Activated CD4-positive, alpha-beta T cell treated with anti-CD3 and anti-CD28 coated beads for 4 hours (primary cell): ENCODE measurements at regions not wholly inside any gene's neighbourhood (a gene's known extent, or its start where the extent isn't known, plus 50 kb on each side); places are given as distances from the start of the nearest gene placed in this dataset.
"Not testable (repeated sequence)": the region's sequence is repeated elsewhere in the genome, so short reads cannot be mapped to it uniquely, and the experiment has no call there.

Experiments used
- DNase-seq, 2 donors: peaks; one replicate each; pipeline ENCODE4 v3.0.0-alpha.2; 2020

GRCh38 chr14:106389186-106389585 lies 862.8 kb downstream of the TMEM121 start:
- DNase-seq = not testable (repeated sequence)

DNA sequence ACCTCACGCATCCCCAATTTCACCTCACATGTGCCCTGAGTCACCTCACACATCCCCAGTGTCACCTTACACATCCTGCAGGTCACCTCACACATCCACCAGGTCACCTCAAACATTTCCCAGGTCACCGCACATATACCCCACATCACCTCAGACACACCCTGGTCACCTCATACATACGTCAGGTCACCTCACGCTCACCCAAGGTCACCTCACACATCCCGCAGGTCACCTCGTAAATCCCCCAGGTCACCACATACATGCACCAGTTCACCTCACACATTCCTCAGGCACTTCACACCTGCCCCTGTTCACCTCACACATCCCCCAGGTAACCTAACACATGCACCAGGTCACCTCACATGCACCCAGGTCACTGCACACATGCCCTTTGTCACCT lies 864.0 kb downstream of the TMEM121 start:
- no peak for DNase-seq

DNA sequence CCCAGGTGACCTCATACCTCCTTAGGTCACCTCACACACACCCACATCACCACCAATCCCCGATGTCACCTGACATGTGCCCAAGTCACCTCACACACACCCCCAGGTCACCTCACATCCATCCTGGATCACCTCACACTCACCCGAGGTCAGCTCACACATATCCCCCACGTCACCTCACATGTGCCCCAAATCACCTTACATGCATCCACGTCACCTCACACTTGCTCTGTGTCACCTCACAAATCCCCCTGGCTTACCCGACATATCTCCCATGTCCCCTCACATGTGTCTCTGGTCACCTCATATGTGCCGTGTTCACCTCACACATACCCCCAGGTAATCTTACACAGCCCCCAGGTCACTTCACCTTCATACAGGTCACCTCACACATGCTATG lies 864.6 kb downstream of the TMEM121 start:
- no peak for DNase-seq

DNA sequence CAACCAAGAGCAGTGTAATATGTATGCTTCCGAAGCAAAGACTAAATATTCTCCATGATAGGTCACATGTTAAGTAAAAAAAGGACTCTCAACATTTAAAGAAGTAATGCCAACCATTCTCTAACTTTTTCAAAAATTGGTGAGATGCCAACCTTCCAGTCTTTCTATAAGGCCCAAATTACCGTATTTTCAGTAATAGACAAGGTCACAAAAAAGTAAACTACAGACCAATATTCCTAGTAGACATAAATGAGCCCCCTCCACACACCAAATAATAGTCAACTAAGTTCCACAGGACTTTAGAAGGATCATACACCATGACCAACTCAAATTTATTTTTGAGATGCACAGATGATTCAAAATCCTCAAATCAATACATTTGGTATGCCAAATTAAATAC lies 867.4 kb downstream of the TMEM121 start:
- no peak for DNase-seq

GRCh38 chr14:106395456-106396050 lies 869.2 kb downstream of the TMEM121 start:
- DNase-seq = peak in 1 of 2 donors; percentile 14

DNA sequence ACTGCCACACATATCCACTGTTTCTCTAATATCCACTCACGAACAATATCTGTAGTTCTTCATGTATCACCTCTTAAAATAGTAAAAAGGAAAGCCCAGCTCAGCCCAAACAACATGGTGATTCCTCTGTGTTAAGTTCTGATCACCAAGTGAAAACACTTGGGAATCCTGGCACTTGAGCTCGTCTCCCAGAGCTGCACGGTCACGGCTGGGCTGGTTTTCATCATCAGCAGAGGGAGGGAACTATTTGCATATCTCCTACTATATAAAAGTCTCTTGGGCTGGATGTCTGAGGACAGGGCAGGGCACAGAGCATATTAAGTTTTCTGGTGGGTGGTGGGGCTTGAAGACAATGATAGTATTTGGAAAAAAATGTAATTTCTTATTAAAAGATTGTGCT lies 870.6 kb downstream of the TMEM121 start:
- no peak for DNase-seq

DNA sequence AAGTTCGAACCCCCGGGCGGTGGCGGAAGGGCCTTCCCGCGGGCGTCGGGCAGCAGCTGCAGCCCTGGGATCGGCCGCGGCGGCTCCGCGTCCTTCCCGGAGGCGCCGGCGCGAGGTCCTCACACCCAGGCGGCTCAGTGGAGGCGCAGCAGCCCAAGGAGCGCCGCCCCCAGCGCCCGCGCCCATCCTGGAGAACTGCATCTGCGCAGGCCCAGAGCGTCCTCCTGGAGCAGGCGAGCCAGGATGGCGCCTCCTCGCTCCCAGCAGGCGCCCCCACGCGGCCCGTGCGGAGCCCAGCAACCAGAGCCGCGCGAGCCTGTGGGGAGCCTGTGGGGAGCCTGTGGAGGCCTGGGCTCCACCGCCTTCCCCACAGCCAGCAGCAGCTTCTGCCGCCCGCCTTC lies 872.5 kb downstream of the TMEM121 start:
- DNase-seq = peak in 1 of 2 donors; percentile 8

- not testable (repeated sequence) for DNase-seq
Observed at GRCh38 chr14:106401316-106401715, 874.9 kb downstream of the TMEM121 start.

- DNase-seq = peak in 1 of 2 donors; percentile 60
Observed at GRCh38 chr14:106410229-106410628, 883.8 kb downstream of the TMEM121 start.

GRCh38 chr14:106414464-106414863 lies 888.1 kb downstream of the TMEM121 start:
- no peak for DNase-seq

DNA sequence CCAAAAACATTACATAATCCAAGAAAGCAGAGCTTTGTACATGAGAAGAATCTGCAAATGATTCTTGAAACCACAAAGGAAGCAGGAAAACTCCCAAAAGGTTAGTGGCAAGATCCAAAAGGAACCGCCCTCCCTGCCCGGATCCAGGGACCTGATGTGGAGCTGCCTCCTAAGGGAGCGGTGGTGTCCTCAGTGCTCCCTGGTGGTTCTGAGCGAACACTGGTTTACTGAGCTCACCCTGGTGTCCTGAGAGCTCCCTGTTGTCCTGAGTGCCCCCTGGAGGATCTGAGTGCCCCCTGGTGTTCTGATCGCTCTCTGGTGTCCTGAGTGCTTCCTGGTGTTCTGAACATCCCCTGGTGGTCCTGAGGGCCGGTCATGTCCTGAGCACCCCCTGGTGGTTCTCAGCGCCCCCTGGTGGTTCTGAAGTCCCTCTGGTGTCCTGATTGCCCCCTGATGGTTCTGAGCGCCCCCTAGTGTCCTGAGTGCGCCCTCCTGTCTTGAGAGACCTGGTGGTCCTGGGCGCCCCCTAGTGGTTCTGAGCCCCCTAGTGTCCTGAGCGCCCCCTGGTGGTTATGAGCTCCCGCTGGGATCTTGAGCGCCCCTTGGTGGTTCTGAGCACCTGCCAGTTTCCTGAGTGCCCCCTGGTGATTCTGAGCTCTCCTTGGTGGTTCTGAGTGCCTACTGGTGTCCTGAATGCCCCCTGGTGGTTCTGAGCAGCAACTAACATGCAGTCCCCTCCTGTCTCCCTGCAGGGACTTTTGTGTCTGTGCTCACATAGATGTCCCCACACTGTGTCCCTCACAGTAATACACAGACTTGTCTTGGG lies 891.1 kb downstream of the TMEM121 start:
- DNase-seq = peak; percentile 75 to 78

GRCh38 chr14:106419376-106419965 lies 893.1 kb downstream of the TMEM121 start:
- DNase-seq = no peak

GRCh38 chr14:106421431-106422033 lies 895.1 kb downstream of the TMEM121 start:
- peak; percentile 12 to 85 for DNase-seq

GRCh38 chr14:106422066-106422465 lies 895.7 kb downstream of the TMEM121 start:
- DNase-seq = no peak

DNA sequence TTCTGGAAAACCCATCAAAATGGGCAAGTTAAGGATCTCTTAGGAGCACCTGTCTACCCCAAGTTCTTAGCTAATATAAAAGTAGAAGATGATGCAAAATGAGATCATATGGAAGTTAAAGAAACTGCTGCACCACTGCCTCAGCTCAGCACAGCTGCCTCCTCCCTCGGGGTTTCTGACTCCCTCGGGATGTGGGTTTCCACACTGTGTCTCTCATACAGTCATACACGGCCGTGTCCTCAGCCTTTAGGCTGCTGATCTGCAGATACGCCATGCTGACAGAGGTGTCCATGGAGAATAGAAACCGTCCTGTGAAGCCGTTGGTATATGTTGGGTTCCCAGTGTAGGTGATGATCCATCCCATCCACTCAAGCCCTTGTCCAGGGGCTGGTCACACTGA lies 898.8 kb downstream of the TMEM121 start:
- not testable (repeated sequence) for DNase-seq

DNA sequence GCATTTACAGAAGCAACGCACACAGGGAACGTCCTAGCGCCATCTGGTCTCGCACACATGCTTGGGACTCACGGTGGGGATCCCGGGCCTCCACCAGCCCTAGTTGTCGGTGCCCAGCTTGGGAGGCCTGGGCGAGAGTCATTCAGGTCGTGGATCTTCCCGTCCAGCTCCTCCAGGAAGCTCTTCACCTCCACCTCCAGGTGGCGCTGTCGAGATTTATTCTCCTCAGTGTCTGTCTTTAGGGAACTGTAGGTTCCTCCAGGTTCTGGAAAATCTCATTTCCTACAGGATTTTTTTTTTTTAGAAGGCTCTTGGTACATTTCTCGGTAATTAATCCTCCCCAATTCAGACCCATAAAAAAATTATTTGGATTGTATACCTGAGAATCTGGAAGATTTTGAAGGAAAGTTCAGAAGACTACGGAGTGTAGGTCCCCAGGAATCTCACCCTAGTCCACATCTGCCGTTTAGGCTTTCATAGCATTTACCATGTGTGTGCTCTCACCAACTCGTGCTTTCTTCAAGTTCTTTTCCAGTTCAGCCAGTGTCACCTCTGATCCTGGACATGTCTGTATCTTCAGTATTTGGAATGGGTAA lies 910.0 kb downstream of the TMEM121 start:
- DNase-seq = peak; percentile 75 to 80

DNA sequence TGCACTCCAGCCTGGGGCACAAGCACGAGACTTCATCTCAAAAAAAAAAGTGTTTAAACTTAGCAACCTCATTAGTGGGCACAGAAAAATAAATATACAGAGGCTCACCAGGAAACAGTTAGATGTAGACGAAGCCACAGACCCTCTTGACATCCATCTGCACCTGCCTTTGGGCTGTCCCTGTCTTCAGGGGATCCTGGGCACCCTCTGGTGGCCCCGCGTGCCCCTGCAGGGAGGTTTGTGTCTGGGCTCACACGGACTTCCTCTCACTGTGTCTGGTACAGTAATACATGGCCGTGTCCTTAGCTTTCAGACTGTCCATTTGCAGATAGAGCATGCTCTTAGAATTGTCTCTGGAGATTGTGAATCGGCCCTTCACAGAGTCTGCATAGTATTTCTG lies 916.5 kb downstream of the TMEM121 start:
- peak; percentile 11 to 31 for DNase-seq

DNA sequence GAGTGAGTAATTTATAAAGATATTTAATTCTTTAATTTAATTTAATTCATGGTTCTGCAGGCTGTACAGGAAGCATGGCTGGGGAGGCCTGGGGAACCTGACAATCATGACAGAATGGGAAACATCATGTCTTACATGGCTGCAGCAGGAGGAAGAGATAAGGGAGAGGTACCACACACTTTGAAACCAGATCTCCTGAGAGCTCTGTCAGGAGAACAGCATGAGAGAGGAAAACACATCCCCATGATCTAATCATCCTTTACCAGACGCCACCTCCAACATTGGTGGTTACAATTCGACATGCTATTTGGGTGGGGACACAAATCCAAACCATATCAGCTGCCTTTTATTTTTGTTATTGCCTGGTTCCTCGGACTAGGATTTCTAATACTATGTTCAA lies 928.6 kb downstream of the TMEM121 start:
- no peak for DNase-seq

GRCh38 chr14:106459971-106460730 lies 933.8 kb downstream of the TMEM121 start:
- DNase-seq = peak; percentile 61 to 72

DNA sequence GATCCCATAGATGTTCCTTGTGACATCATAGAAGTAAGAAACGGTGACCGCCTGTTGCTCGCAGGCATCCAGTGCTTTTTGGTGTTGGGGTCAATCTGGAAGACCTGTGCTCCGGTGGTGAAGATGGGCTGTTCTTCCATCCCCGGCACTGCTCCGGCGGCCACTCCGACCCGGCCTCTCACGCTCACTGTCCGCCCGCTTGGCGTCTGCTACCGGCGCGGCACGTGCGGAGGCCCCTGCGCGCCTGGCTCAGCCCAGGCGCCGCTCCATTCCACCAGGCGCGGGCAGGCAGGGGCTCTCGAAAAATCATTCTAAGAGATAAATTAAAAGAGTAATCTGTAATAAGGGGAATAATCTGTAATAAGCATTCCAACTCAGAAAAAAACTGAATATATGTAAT lies 934.5 kb downstream of the TMEM121 start:
- no peak for DNase-seq

DNA sequence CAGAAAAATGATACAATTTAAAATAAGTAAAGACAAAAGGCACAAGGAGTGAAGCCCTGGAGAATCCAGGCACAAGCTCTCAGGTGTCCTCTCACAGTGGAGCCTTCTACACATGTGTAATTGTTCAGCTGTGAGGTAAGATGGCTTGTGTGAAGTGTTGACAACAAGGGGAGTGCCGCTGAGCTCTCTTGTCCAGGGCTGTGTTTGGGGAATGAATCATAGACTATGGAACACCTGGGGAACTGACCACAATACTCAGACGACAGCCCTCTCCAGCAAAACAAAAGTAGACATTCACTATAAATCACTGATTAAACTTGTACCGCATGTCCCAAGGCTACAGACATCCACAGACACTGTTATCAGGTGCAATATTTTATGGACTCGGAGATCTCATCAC lies 940.1 kb downstream of the TMEM121 start:
- DNase-seq = not testable (repeated sequence)

DNA sequence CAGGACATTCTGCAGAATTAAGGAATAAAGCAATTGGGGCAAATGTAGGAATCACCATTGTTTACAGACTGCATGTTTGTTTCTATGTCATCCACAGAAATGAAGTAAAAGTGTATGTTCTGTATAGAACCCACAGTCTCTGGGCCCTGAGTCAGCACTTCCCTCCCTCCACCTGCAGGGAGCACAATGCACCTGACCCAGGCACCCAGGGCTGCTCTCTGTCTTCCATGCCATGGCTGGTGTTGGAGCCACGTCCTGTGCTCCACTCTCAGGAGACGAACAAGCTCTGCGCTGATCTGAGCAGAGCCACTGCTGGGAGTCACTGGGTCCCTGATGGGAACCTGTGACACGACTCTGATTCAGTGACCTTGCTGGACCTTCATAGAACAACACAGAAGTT lies 942.5 kb downstream of the TMEM121 start:
- peak in 1 of 2 donors; percentile 7 for DNase-seq
